PC-3 (cell line): ENCODE measurements at regions not wholly inside any gene's neighbourhood (a gene's known extent, or its start where the extent isn't known, plus 50 kb on each side); places are given as distances from the start of the nearest gene placed in this dataset.

Experiments
- CTCF ChIP-seq: fragments of 300-600 bp; sonication (generic); conservative IDR thresholded peaks from 2 replicates; pipeline ENCODE4 v1.5.1; 2017; ENCODE audit warnings: antibody characterized with exemption, low read depth, mild to moderate bottlenecking, low read length
- EZH2 ChIP-seq: fragments of 300-600 bp; sonication (generic); IDR thresholded peaks from one replicate; pipeline ENCODE4 v1.6.1; 2017; ENCODE audit warnings: antibody characterized with exemption, mild to moderate bottlenecking, low read length; ENCODE audit not compliant: unreplicated experiment

- TF ChIP-seq CTCF (no peak), EZH2 (no peak)
Measured at GRCh38 chr5:68915079-68915478, 178.7 kb upstream of the SLC30A5 start.
